ENCODE measurements at regions not wholly inside any gene's neighbourhood (a gene's known extent, or its start where the extent isn't known, plus 50 kb on each side); places are given as distances from the start of the nearest gene placed in this dataset.

- Histone ChIP-seq H3K27me3 (ENCODE audit: insufficient read depth, low read length) (no peaks in the 10 kb centered on the region), H2AFZ (ENCODE audit: low read length, unreplicated experiment) (no peak overlapping the region), H3K36me3 (ENCODE audit: insufficient read depth, low read length) (no peaks in the 10 kb centered on the region), H3K4me1 (ENCODE audit: control insufficient read depth, insufficient read depth, low read length, unreplicated experiment) (peaks cover 3% of the 10 kb centered on the region), H3K4me3 (ENCODE audit: low read depth, low read length) (no peak overlapping the region), H3K27ac (ENCODE audit: low read depth, low read length) (no peak overlapping the region), H3K79me2 (ENCODE audit: control insufficient read depth, insufficient read depth, low read length, unreplicated experiment) (no peaks in the 10 kb centered on the region)
Measured at GRCh38 chr6:105849746-105850145, 236.4 kb upstream of the PRDM1 start.

- Histone ChIP-seq H3K4me1 (ENCODE audit: control insufficient read depth, insufficient read depth, low read length, unreplicated experiment) (peaks cover 3% of the 10 kb centered on the region), H3K4me3 (ENCODE audit: low read depth, low read length) (no peak overlapping the region), H3K79me2 (ENCODE audit: control insufficient read depth, insufficient read depth, low read length, unreplicated experiment) (no peaks in the 10 kb centered on the region), H2AFZ (ENCODE audit: low read length, unreplicated experiment) (no peak overlapping the region), H3K36me3 (ENCODE audit: insufficient read depth, low read length) (no peaks in the 10 kb centered on the region), H3K27ac (ENCODE audit: low read depth, low read length) (no peak overlapping the region), H3K27me3 (ENCODE audit: insufficient read depth, low read length) (no peaks in the 10 kb centered on the region)
Measured at GRCh38 chr6:105847433-105847832, 238.7 kb upstream of the PRDM1 start.

- peaks cover under 1% of the 10 kb centered on the region for H3K4me1 ChIP-seq (ENCODE audit: control insufficient read depth, insufficient read depth, low read length, unreplicated experiment)
- no peak overlapping the region for H2AFZ ChIP-seq (ENCODE audit: low read length, unreplicated experiment)
- H3K4me3 ChIP-seq (ENCODE audit: low read depth, low read length) = no peak overlapping the region
- H3K36me3 ChIP-seq (ENCODE audit: insufficient read depth, low read length) = no peaks in the 10 kb centered on the region
- H3K27ac ChIP-seq (ENCODE audit: low read depth, low read length) = no peak overlapping the region
- no peaks in the 10 kb centered on the region for H3K79me2 ChIP-seq (ENCODE audit: control insufficient read depth, insufficient read depth, low read length, unreplicated experiment)
- H3K27me3 ChIP-seq (ENCODE audit: insufficient read depth, low read length) = no peaks in the 10 kb centered on the region
Measured at GRCh38 chr6:105844275-105844883, 241.8 kb upstream of the PRDM1 start.

- no peaks in the 10 kb centered on the region for H3K36me3 ChIP-seq (ENCODE audit: insufficient read depth, low read length)
- H3K79me2 ChIP-seq (ENCODE audit: control insufficient read depth, insufficient read depth, low read length, unreplicated experiment) = no peaks in the 10 kb centered on the region
- H2AFZ ChIP-seq (ENCODE audit: low read length, unreplicated experiment) = no peak overlapping the region
- no peak overlapping the region for H3K27ac ChIP-seq (ENCODE audit: low read depth, low read length)
- no peaks in the 10 kb centered on the region for H3K4me1 ChIP-seq (ENCODE audit: control insufficient read depth, insufficient read depth, low read length, unreplicated experiment)
- H3K27me3 ChIP-seq (ENCODE audit: insufficient read depth, low read length) = no peaks in the 10 kb centered on the region
- H3K4me3 ChIP-seq (ENCODE audit: low read depth, low read length) = no peak overlapping the region
Measured at GRCh38 chr6:105839266-105839665, 246.9 kb upstream of the PRDM1 start.

- Histone ChIP-seq H3K27ac (ENCODE audit: low read depth, low read length) (no peak overlapping the region), H3K36me3 (ENCODE audit: insufficient read depth, low read length) (no peaks in the 10 kb centered on the region), H2AFZ (ENCODE audit: low read length, unreplicated experiment) (no peak overlapping the region), H3K4me3 (ENCODE audit: low read depth, low read length) (no peak overlapping the region), H3K79me2 (ENCODE audit: control insufficient read depth, insufficient read depth, low read length, unreplicated experiment) (no peaks in the 10 kb centered on the region), H3K4me1 (ENCODE audit: control insufficient read depth, insufficient read depth, low read length, unreplicated experiment) (no peaks in the 10 kb centered on the region), H3K27me3 (ENCODE audit: insufficient read depth, low read length) (no peaks in the 10 kb centered on the region)
Measured at GRCh38 chr6:105838171-105838570, 248.0 kb upstream of the PRDM1 start.

- no peak overlapping the region for H3K27ac ChIP-seq (ENCODE audit: low read depth, low read length)
- no peak overlapping the region for H3K4me3 ChIP-seq (ENCODE audit: low read depth, low read length)
- no peak overlapping the region for H2AFZ ChIP-seq (ENCODE audit: low read length, unreplicated experiment)
Measured at GRCh38 chr6:105836889-105837288, 249.2 kb upstream of the PRDM1 start.

GRCh38 chr6:105836379-105836778, 249.8 kb upstream of the PRDM1 start:
- no peak overlapping the region for H3K27ac ChIP-seq (ENCODE audit: low read depth, low read length)
- no peaks in the 10 kb centered on the region for H3K36me3 ChIP-seq (ENCODE audit: insufficient read depth, low read length)
- H3K4me3 ChIP-seq (ENCODE audit: low read depth, low read length) = no peak overlapping the region
- H2AFZ ChIP-seq (ENCODE audit: low read length, unreplicated experiment) = no peak overlapping the region
- no peaks in the 10 kb centered on the region for H3K79me2 ChIP-seq (ENCODE audit: control insufficient read depth, insufficient read depth, low read length, unreplicated experiment)
- no peaks in the 10 kb centered on the region for H3K27me3 ChIP-seq (ENCODE audit: insufficient read depth, low read length)
- peaks cover 6% of the 10 kb centered on the region for H3K4me1 ChIP-seq (ENCODE audit: control insufficient read depth, insufficient read depth, low read length, unreplicated experiment)

More at GRCh38 chr6:105836889-105837288, 249.2 kb upstream of the PRDM1 start:
- peaks cover 6% of the 10 kb centered on the region for H3K4me1 ChIP-seq (ENCODE audit: control insufficient read depth, insufficient read depth, low read length, unreplicated experiment)
- no peaks in the 10 kb centered on the region for H3K27me3 ChIP-seq (ENCODE audit: insufficient read depth, low read length)
- no peaks in the 10 kb centered on the region for H3K79me2 ChIP-seq (ENCODE audit: control insufficient read depth, insufficient read depth, low read length, unreplicated experiment)
- H3K36me3 ChIP-seq (ENCODE audit: insufficient read depth, low read length) = no peaks in the 10 kb centered on the region

GRCh38 chr6:105835373-105835772, 250.8 kb upstream of the PRDM1 start:
- H3K27me3 ChIP-seq (ENCODE audit: insufficient read depth, low read length) = no peaks in the 10 kb centered on the region
- H3K27ac ChIP-seq (ENCODE audit: low read depth, low read length) = no peak overlapping the region
- H3K79me2 ChIP-seq (ENCODE audit: control insufficient read depth, insufficient read depth, low read length, unreplicated experiment) = no peaks in the 10 kb centered on the region
- H3K4me3 ChIP-seq (ENCODE audit: low read depth, low read length) = no peak overlapping the region
- H2AFZ ChIP-seq (ENCODE audit: low read length, unreplicated experiment) = no peak overlapping the region
- peaks cover 6% of the 10 kb centered on the region for H3K4me1 ChIP-seq (ENCODE audit: control insufficient read depth, insufficient read depth, low read length, unreplicated experiment)
- no peaks in the 10 kb centered on the region for H3K36me3 ChIP-seq (ENCODE audit: insufficient read depth, low read length)

GRCh38 chr6:105833959-105834947, 251.9 kb upstream of the PRDM1 start:
- H3K4me1 ChIP-seq (ENCODE audit: control insufficient read depth, insufficient read depth, low read length, unreplicated experiment) = peaks cover 6% of the 10 kb centered on the region
- no peaks in the 10 kb centered on the region for H3K36me3 ChIP-seq (ENCODE audit: insufficient read depth, low read length)
- no peaks in the 10 kb centered on the region for H3K79me2 ChIP-seq (ENCODE audit: control insufficient read depth, insufficient read depth, low read length, unreplicated experiment)
- no peak overlapping the region for H2AFZ ChIP-seq (ENCODE audit: low read length, unreplicated experiment)
- H3K4me3 ChIP-seq (ENCODE audit: low read depth, low read length) = no peak overlapping the region
- no peak overlapping the region for H3K27ac ChIP-seq (ENCODE audit: low read depth, low read length)
- no peaks in the 10 kb centered on the region for H3K27me3 ChIP-seq (ENCODE audit: insufficient read depth, low read length)

GRCh38 chr6:105832313-105832761, 253.8 kb upstream of the PRDM1 start:
- Histone ChIP-seq H3K36me3 (ENCODE audit: insufficient read depth, low read length) (no peaks in the 10 kb centered on the region), H3K79me2 (ENCODE audit: control insufficient read depth, insufficient read depth, low read length, unreplicated experiment) (no peaks in the 10 kb centered on the region), H3K27ac (ENCODE audit: low read depth, low read length) (no peak overlapping the region), H3K4me3 (ENCODE audit: low read depth, low read length) (no peak overlapping the region), H2AFZ (ENCODE audit: low read length, unreplicated experiment) (no peak overlapping the region), H3K4me1 (ENCODE audit: control insufficient read depth, insufficient read depth, low read length, unreplicated experiment) (peaks cover 6% of the 10 kb centered on the region), H3K27me3 (ENCODE audit: insufficient read depth, low read length) (no peaks in the 10 kb centered on the region)
